ENCODE measurements at regions not wholly inside any gene's neighbourhood (a gene's known extent, or its start where the extent isn't known, plus 50 kb on each side); places are given as distances from the start of the nearest gene placed in this dataset.

GRCh38 chr1:219744652-219745469 is 132.0 kb upstream of the ZC3H11B start:
- ChIA-PET POLR2A (interaction anchor here (0.7 kb wide), 1 partner anchor 174 kb away, joined by 3 read pairs; no protein-coding TSS in a partner anchor), CTCF (no interaction called here)
- Mint-ChIP-seq H3K27ac (ENCODE audit: low read depth, unreplicated experiment) (no peak overlapping the region), H3K9me3 (ENCODE audit: unreplicated experiment) (no peaks in the 10 kb centered on the region), H3K36me3 (ENCODE audit: insufficient read depth, unreplicated experiment) (no peaks in the 10 kb centered on the region), H3K27me3 (ENCODE audit: insufficient read depth, unreplicated experiment) (peaks cover 39% of the 10 kb centered on the region), H3K4me3 (ENCODE audit: unreplicated experiment) (no peak overlapping the region), H3K4me1 (ENCODE audit: insufficient read depth, unreplicated experiment) (no peaks in the 10 kb centered on the region)
- TF ChIP-seq CTCF (IDR thresholded peaks at IDR 0.05; ENCODE audit: unreplicated experiment): no peak
- BruUV-seq (replicated peaks): no TSS peak
- no peak for DNase-seq (ENCODE audit: unreplicated experiment)
- intact Hi-C loops (cut with micrococcal nuclease): no loop called here

- Mint-ChIP-seq H3K9me3 (ENCODE audit: unreplicated experiment) (no peaks in the 10 kb centered on the region), H3K36me3 (ENCODE audit: insufficient read depth, unreplicated experiment) (no peaks in the 10 kb centered on the region), H3K4me1 (ENCODE audit: insufficient read depth, unreplicated experiment) (no peaks in the 10 kb centered on the region), H3K27me3 (ENCODE audit: insufficient read depth, unreplicated experiment) (peaks cover 53% of the 10 kb centered on the region), H3K27ac (ENCODE audit: low read depth, unreplicated experiment) (no peak overlapping the region), H3K4me3 (ENCODE audit: unreplicated experiment) (no peak overlapping the region)
- no peak for DNase-seq (ENCODE audit: unreplicated experiment)
- TF ChIP-seq CTCF (IDR thresholded peaks at IDR 0.05; ENCODE audit: unreplicated experiment): no peak
- ChIA-PET POLR2A (interaction anchor here (0.7 kb wide), 1 partner anchor 452 kb away, joined by 3 read pairs; no protein-coding TSS in a partner anchor), CTCF (interaction anchor here (0.7 kb wide), 1 partner anchor 33 kb away, joined by 3 read pairs; no protein-coding TSS in a partner anchor)
- BruUV-seq (replicated peaks): no TSS peak
- intact Hi-C loops (cut with micrococcal nuclease): no loop called here
These were observed 128.4 kb upstream of the ZC3H11B start for GRCh38 chr1:219741011-219741970.

- TF ChIP-seq CTCF (IDR thresholded peaks at IDR 0.05; ENCODE audit: unreplicated experiment): no peak
- H3K4me1 Mint-ChIP-seq (ENCODE audit: insufficient read depth, unreplicated experiment): no peaks in the 10 kb centered on the region
- H3K4me3 Mint-ChIP-seq (ENCODE audit: unreplicated experiment): no peak overlapping the region
- H3K27ac Mint-ChIP-seq (ENCODE audit: low read depth, unreplicated experiment): no peak overlapping the region
- H3K36me3 Mint-ChIP-seq (ENCODE audit: insufficient read depth, unreplicated experiment): no peaks in the 10 kb centered on the region
- DNase-seq (ENCODE audit: unreplicated experiment): no peak
- ChIA-PET CTCF (interaction anchor here (0.7 to 1.7 kb wide), 4 partner anchors 16 to 1432 kb away, joined by 3 to 7 read pairs (median 4); no protein-coding TSS in a partner anchor), POLR2A (no interaction called here)
- H3K27me3 Mint-ChIP-seq (ENCODE audit: insufficient read depth, unreplicated experiment): peaks cover 18% of the 10 kb centered on the region
- H3K9me3 Mint-ChIP-seq (ENCODE audit: unreplicated experiment): no peaks in the 10 kb centered on the region
- intact Hi-C loops (cut with micrococcal nuclease): no loop called here
- no TSS peak for BruUV-seq (replicated peaks)
These were observed 120.7 kb upstream of the ZC3H11B start for GRCh38 chr1:219733511-219734174.

Measured in MCF 10A (cell line).